ENCODE measurements at regions not wholly inside any gene's neighbourhood (a gene's known extent, or its start where the extent isn't known, plus 50 kb on each side); places are given as distances from the start of the nearest gene placed in this dataset.
"Not testable (repeated sequence)": the region's sequence is repeated elsewhere in the genome, so short reads cannot be mapped to it uniquely, and the experiment has no call there.

DNA sequence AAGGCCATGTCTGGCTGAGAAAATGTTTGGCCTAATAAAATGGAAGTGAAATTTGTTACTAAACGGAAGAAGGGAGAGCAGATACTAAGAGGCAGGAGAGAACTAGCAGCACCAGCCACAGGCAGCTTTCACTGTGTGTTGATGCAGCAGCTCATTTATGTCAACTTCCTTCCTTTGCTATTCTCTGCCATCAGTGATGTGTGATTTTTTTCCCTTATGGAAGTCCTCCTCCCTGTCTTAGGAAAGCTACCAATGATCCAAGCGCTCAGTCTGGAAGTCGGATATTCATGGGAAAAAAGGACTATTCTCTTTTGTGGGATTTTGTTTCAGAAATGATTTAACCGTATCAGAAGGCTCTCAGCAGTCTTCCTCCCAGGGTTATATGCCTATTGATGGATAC lies 1629.2 kb downstream of the CDH8 start:
- no peak overlapping the region for H3K4me2 ChIP-seq (ENCODE audit: low read length)
- H4K20me1 ChIP-seq (ENCODE audit: control insufficient read depth, insufficient read depth, low read depth, low read length): no peaks in the 10 kb centered on the region
- no peaks in the 10 kb centered on the region for H3F3A ChIP-seq (ENCODE audit: control insufficient read depth, insufficient read depth)
- TF ChIP-seq EZH2phosphoT487 (IDR thresholded peaks at IDR 0.05; ENCODE audit: borderline replicate concordance, low read length) (no peak), CTCF (IDR thresholded peaks at IDR 0.05; ENCODE audit: low read depth, low read length, poor library complexity, severe bottlenecking) (no peak)
- H3K27ac ChIP-seq (ENCODE audit: low read depth, low read length): no peak overlapping the region
- H3K27me3 ChIP-seq (ENCODE audit: control insufficient read depth, low read length): no peaks in the 10 kb centered on the region
- no peaks in the 10 kb centered on the region for H3K79me2 ChIP-seq (ENCODE audit: control insufficient read depth, low read length)
- peaks cover 5% of the 10 kb centered on the region; the same call in 1 of the 2 replicates for H3K4me1 ChIP-seq (ENCODE audit: control insufficient read depth, low read length)
- H3K9me3 ChIP-seq (ENCODE audit: control insufficient read depth, insufficient read depth, low read length): peaks cover 4% of the 10 kb centered on the region; the same call in 1 of the 2 replicates
- no peak overlapping the region for H3K4me3 ChIP-seq (ENCODE audit: low read length)
- H3K9me2 ChIP-seq (replicated peaks; ENCODE audit: control insufficient read depth, low read length): no peaks in the 10 kb centered on the region
- H3K36me3 ChIP-seq (ENCODE audit: control insufficient read depth, low read length): no peaks in the 10 kb centered on the region

GRCh38 chr16:60405286-60405685 lies 1631.0 kb downstream of the CDH8 start:
- no peaks in the 10 kb centered on the region for H3K9me2 ChIP-seq (replicated peaks; ENCODE audit: control insufficient read depth, low read length)
- H3K27me3 ChIP-seq (ENCODE audit: control insufficient read depth, low read length): no peaks in the 10 kb centered on the region
- no peaks in the 10 kb centered on the region for H4K20me1 ChIP-seq (ENCODE audit: control insufficient read depth, insufficient read depth, low read depth, low read length)
- TF ChIP-seq CTCF (IDR thresholded peaks at IDR 0.05; ENCODE audit: low read depth, low read length, poor library complexity, severe bottlenecking): no peak
- TF ChIP-seq EZH2phosphoT487 (IDR thresholded peaks at IDR 0.05; ENCODE audit: borderline replicate concordance, low read length): no peak
- H3K36me3 ChIP-seq (ENCODE audit: control insufficient read depth, low read length): no peaks in the 10 kb centered on the region
- no peak overlapping the region for H3K4me2 ChIP-seq (ENCODE audit: low read length)
- H3K4me3 ChIP-seq (ENCODE audit: low read length): no peak overlapping the region
- no peaks in the 10 kb centered on the region for H3K79me2 ChIP-seq (ENCODE audit: control insufficient read depth, low read length)
- H3K9me3 ChIP-seq (ENCODE audit: control insufficient read depth, insufficient read depth, low read length): peaks cover 4% of the 10 kb centered on the region; the same call in 1 of the 2 replicates
- H3K4me1 ChIP-seq (ENCODE audit: control insufficient read depth, low read length): peaks cover 5% of the 10 kb centered on the region; the same call in 1 of the 2 replicates
- H3K27ac ChIP-seq (ENCODE audit: low read depth, low read length): no peak overlapping the region
- no peaks in the 10 kb centered on the region for H3F3A ChIP-seq (ENCODE audit: control insufficient read depth, insufficient read depth)

DNA sequence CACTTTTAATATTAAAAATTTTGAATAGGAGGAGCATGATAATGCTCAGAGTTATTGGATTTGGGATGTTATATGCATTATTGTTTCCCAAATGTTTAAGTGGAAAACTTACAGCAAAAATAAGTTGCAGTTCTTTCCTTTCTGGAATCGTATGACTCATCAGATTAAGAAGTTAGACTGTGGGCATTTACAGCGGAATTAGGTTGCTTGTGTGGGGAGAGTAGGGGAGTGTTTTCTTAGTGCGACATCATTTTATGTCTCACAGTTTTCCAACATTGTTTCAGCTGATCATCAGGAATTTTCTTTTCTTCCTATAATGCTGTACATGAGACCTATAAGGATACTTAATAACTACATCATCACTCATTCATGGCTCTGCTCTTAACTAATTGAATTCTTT lies 1631.8 kb downstream of the CDH8 start:
- no peak for TF ChIP-seq CTCF (IDR thresholded peaks at IDR 0.05; ENCODE audit: low read depth, low read length, poor library complexity, severe bottlenecking)
- TF ChIP-seq EZH2phosphoT487 (IDR thresholded peaks at IDR 0.05; ENCODE audit: borderline replicate concordance, low read length): no peak
- Histone ChIP-seq H3K36me3 (ENCODE audit: control insufficient read depth, low read length) (no peaks in the 10 kb centered on the region), H3K79me2 (ENCODE audit: control insufficient read depth, low read length) (no peaks in the 10 kb centered on the region), H3K9me2 (replicated peaks; ENCODE audit: control insufficient read depth, low read length) (no peaks in the 10 kb centered on the region), H3K4me1 (ENCODE audit: control insufficient read depth, low read length) (peaks cover 5% of the 10 kb centered on the region; the same call in 1 of the 2 replicates), H3K27me3 (ENCODE audit: control insufficient read depth, low read length) (no peaks in the 10 kb centered on the region), H3K9me3 (ENCODE audit: control insufficient read depth, insufficient read depth, low read length) (peaks cover 4% of the 10 kb centered on the region; the same call in 1 of the 2 replicates), H3K4me3 (ENCODE audit: low read length) (no peak overlapping the region), H3K27ac (ENCODE audit: low read depth, low read length) (no peak overlapping the region), H3F3A (ENCODE audit: control insufficient read depth, insufficient read depth) (no peaks in the 10 kb centered on the region), H4K20me1 (ENCODE audit: control insufficient read depth, insufficient read depth, low read depth, low read length) (no peaks in the 10 kb centered on the region), H3K4me2 (ENCODE audit: low read length) (no peak overlapping the region)

GRCh38 chr16:60402941-60403340 lies 1633.3 kb downstream of the CDH8 start:
- 0 out of 2 replicates have a peak overlapping the region, but pooled peaks have one; percentile 11 for H3K4me2 ChIP-seq (ENCODE audit: low read length)
- H3K27me3 ChIP-seq (ENCODE audit: control insufficient read depth, low read length); H3K36me3 ChIP-seq (ENCODE audit: control insufficient read depth, low read length); H3F3A ChIP-seq (ENCODE audit: control insufficient read depth, insufficient read depth); H3K79me2 ChIP-seq (ENCODE audit: control insufficient read depth, low read length); H4K20me1 ChIP-seq (ENCODE audit: control insufficient read depth, insufficient read depth, low read depth, low read length); H3K9me3 ChIP-seq (ENCODE audit: control insufficient read depth, insufficient read depth, low read length); H3K4me1 ChIP-seq (ENCODE audit: control insufficient read depth, low read length); H3K27ac ChIP-seq (ENCODE audit: low read depth, low read length); H3K9me2 ChIP-seq (replicated peaks; ENCODE audit: control insufficient read depth, low read length); H3K4me3 ChIP-seq (ENCODE audit: low read length): not testable (repeated sequence)

Data from DOHH2 (cell line).